Tibial nerve (tissue), 4 donors: ENCODE measurements at regions not wholly inside any gene's neighbourhood (a gene's known extent, or its start where the extent isn't known, plus 50 kb on each side); places are given as distances from the start of the nearest gene placed in this dataset.

Experiments used
- DNase-seq, 2 donors: peaks; one replicate each; pipeline ENCODE4 v3.0.0-alpha.2; 2019; ENCODE audit warnings: low spot score in 2 of 2
- H3K27ac ChIP-seq, 4 donors: fragments of 200-600 bp; sonication (generic) in 3 of 4; one replicate each; pipeline ENCODE4 v1.5.1; 2017 to 2019; ENCODE audit warnings: mild to moderate bottlenecking in 1 of 4
- H3K27me3 ChIP-seq, 2 donors: fragments of 200-600 bp; sonication (generic) in 1 of 2; one replicate each; pipeline versions ENCODE4 v1.5.1 to v1.6.0; 2017 to 2019
- H3K36me3 ChIP-seq, 3 donors: fragments of 200-600 bp; sonication (generic); one replicate each; pipeline ENCODE4 v1.5.1; 2018 to 2019
- H3K4me1 ChIP-seq, 4 donors: fragments of 200-600 bp; sonication (generic) in 3 of 4; one replicate each; pipeline ENCODE4 v1.5.1; 2017 to 2019
- H3K4me3 ChIP-seq, 4 donors: fragments of 200-600 bp; sonication (generic) in 3 of 4; one replicate each; pipeline ENCODE4 v1.5.1; 2017 to 2019; ENCODE audit warnings: mild to moderate bottlenecking in 1 of 4, moderate library complexity in 1 of 4
- H3K9me3 ChIP-seq, 4 donors: fragments of 200-600 bp; sonication (generic) in 3 of 4; one replicate each; pipeline ENCODE4 v1.5.1; 2017 to 2019
- CTCF ChIP-seq, 5 experiments: fragments of 200-600 bp in 3 of 5; fragments of 450-650 bp in 2 of 5; sonication (generic) in 3 of 5; IDR thresholded peaks; one replicate each; pipeline ENCODE4 v1.5.1; 2016 to 2019; ENCODE audit warnings: antibody characterized with exemption in 5 of 5, mild to moderate bottlenecking in 3 of 5, moderate library complexity in 2 of 5
- EP300 ChIP-seq, 2 donors: sonication (generic); formaldehyde crosslinking; IDR thresholded peaks; one replicate each; pipeline ENCODE4 v1.6.1; 2017; ENCODE audit warnings: antibody characterized with exemption in 2 of 2, mild to moderate bottlenecking in 1 of 2
- POLR2A ChIP-seq, 2 donors: fragments of 450-650 bp; IDR thresholded peaks; one replicate each; pipeline ENCODE4 v1.6.1; 2017; ENCODE audit warnings: antibody characterized with exemption in 2 of 2, mild to moderate bottlenecking in 2 of 2, moderate library complexity in 2 of 2
- WGBS, 2 donors: methylation state at CpG; one replicate each; pipeline ENCODE4 v1.1.5; 2018; 5-methylcytosine and 5-hydroxymethylcytosine counted together

- peak overlapping the region in 2 of 4 donors; percentile 28 to 54 for H3K27ac ChIP-seq
- H3K9me3 ChIP-seq, result no peaks in the 10 kb centered on the region
- WGBS, 2 donors, result 53 to 60% methylated on average over 14 to 15 of the region's 18 CpGs
- H3K36me3 ChIP-seq, result no peaks in the 10 kb centered on the region
- H3K27me3 ChIP-seq, result no peaks in the 10 kb centered on the region
- no peak overlapping the region for H3K4me3 ChIP-seq
- no peak for TF ChIP-seq POLR2A (IDR thresholded peaks at IDR 0.05)
- no peak for TF ChIP-seq CTCF (IDR thresholded peaks at IDR 0.05)
- no peak for TF ChIP-seq EP300 (IDR thresholded peaks at IDR 0.05)
- peaks cover 0 to 61% (median 8%) of the 10 kb centered on the region in 4 donors for H3K4me1 ChIP-seq
- no peak for DNase-seq
Observed at GRCh38 chr9:89874351-89875321, 269.8 kb downstream of the GADD45G start.

- Histone ChIP-seq H3K9me3 (no peaks in the 10 kb centered on the region), H3K4me1 (peaks cover 0 to 67% (median 8%) of the 10 kb centered on the region in 4 donors), H3K36me3 (no peaks in the 10 kb centered on the region), H3K27ac (no peak overlapping the region), H3K4me3 (no peak overlapping the region), H3K27me3 (no peaks in the 10 kb centered on the region)
- no peak for DNase-seq
- no peak for TF ChIP-seq CTCF (IDR thresholded peaks at IDR 0.05)
- no peak for TF ChIP-seq POLR2A (IDR thresholded peaks at IDR 0.05)
- TF ChIP-seq EP300 (IDR thresholded peaks at IDR 0.05), result no peak
- WGBS, 2 donors, result 78 to 92% methylated on average over 18 of the region's 18 CpGs
Observed at GRCh38 chr9:89877051-89878002, 272.5 kb downstream of the GADD45G start.

- H3K4me1 ChIP-seq, result peaks cover 0 to 61% (median 7%) of the 10 kb centered on the region in 4 donors
- no peak for TF ChIP-seq POLR2A (IDR thresholded peaks at IDR 0.05)
- no peak for TF ChIP-seq EP300 (IDR thresholded peaks at IDR 0.05)
- TF ChIP-seq CTCF (IDR thresholded peaks at IDR 0.05), result no peak
- no peaks in the 10 kb centered on the region for H3K9me3 ChIP-seq
- no peak overlapping the region for H3K4me3 ChIP-seq
- DNase-seq, result no peak
- no peaks in the 10 kb centered on the region for H3K36me3 ChIP-seq
- 81 to 84% methylated on average over 4 to 5 of the region's 5 CpGs for WGBS, 2 donors
- H3K27ac ChIP-seq, result peak overlapping the region in 1 of 4 donors; percentile 10
- no peaks in the 10 kb centered on the region for H3K27me3 ChIP-seq
Observed at GRCh38 chr9:89878003-89878411, 273.2 kb downstream of the GADD45G start.

DNA sequence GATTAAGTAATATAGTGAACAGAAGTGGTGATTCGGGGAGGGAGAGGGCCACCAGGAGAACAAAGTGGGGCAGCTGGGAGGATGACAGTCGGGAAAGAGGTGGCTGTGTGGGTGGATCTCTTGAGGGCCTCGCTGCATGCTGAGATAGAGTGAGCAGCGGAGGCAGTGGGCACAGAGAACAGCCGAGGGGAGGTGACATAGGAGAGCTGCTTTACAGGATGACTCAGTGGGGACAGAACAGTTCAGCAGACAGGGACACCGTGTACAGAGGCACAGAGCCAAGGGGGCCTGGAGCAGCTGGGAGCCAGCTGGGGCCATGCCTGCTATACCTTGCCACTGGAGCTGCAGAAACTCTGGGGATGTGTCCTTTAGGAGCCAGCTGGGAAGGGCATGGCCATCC lies 273.9 kb downstream of the GADD45G start:
- Histone ChIP-seq H3K36me3 (no peaks in the 10 kb centered on the region), H3K27me3 (no peaks in the 10 kb centered on the region), H3K27ac (peak overlapping the region in 2 of 4 donors; percentile 10 to 56), H3K9me3 (no peaks in the 10 kb centered on the region), H3K4me1 (peaks cover 0 to 54% (median 5%) of the 10 kb centered on the region in 4 donors), H3K4me3 (no peak overlapping the region)
- 69 to 80% methylated on average over 6 of the region's 6 CpGs for WGBS, 2 donors
- peak; percentile 32 to 35 for DNase-seq
- no peak for TF ChIP-seq POLR2A (IDR thresholded peaks at IDR 0.05)
- peak in 1 of 2 donors; percentile 30 for TF ChIP-seq EP300 (IDR thresholded peaks at IDR 0.05)

GRCh38 chr9:89879276-89879675 lies 274.5 kb downstream of the GADD45G start:
- 70 to 78% methylated on average over 6 of the region's 6 CpGs for WGBS, 2 donors
- TF ChIP-seq POLR2A (IDR thresholded peaks at IDR 0.05) (no peak), EP300 (IDR thresholded peaks at IDR 0.05) (no peak), CTCF (IDR thresholded peaks at IDR 0.05) (no peak)
- Histone ChIP-seq H3K27me3 (no peaks in the 10 kb centered on the region), H3K27ac (peak overlapping the region in 1 of 4 donors; percentile 56), H3K9me3 (no peaks in the 10 kb centered on the region), H3K36me3 (no peaks in the 10 kb centered on the region), H3K4me1 (peaks cover 0 to 48% (median 4%) of the 10 kb centered on the region in 4 donors), H3K4me3 (no peak overlapping the region)
- DNase-seq, result no peak
